ENCODE measurements at regions not wholly inside any gene's neighbourhood (a gene's known extent, or its start where the extent isn't known, plus 50 kb on each side); places are given as distances from the start of the nearest gene placed in this dataset.

DNA sequence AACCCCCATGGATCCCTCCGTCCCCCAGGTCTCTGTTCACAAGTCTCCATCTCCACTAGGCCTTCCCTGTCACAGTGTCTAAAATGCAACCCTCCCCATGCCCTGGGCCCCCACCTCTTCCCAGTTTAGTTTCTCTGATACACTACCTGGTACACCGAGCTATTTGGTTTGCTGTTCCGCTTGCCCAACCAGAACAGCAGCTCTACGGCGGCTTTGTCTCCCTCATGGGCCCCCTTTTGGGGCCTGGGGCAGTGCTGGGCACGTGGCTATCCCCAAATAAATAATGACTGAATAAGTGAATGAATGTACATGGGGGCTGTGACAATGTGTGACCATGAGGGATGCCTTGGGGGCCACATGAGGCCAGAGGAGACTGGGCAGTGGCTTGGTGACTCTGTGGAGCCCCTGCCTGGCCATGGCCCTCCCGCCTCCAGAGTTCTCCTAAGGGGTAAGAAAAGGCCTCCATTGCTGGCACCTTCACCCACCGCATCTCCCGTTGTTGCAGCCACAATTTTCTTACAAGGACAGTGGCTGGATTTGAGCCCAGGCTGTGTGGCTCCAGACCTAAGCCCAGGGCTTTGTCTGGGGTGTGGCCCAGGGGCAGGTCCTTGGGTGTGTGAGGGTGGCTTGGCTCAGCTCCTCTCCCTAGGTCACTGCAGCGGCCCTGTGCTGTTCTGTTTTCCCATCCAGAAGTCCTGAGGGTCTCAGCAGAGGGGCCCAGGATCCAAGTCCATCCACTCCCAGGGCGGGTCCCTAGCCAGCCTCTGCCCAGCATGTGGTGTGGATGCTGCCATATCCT, 408.5 kb upstream of the SULF2 start:
- TF ChIP-seq POLR2A (IDR thresholded peaks at IDR 0.05; ENCODE audit: low read depth, low read length) (no peak), POLR2AphosphoS5 (IDR thresholded peaks at IDR 0.05; ENCODE audit: low read depth, low read length) (no peak)
